ENCODE measurements at regions not wholly inside any gene's neighbourhood (a gene's known extent, or its start where the extent isn't known, plus 50 kb on each side); places are given as distances from the start of the nearest gene placed in this dataset.

DNA sequence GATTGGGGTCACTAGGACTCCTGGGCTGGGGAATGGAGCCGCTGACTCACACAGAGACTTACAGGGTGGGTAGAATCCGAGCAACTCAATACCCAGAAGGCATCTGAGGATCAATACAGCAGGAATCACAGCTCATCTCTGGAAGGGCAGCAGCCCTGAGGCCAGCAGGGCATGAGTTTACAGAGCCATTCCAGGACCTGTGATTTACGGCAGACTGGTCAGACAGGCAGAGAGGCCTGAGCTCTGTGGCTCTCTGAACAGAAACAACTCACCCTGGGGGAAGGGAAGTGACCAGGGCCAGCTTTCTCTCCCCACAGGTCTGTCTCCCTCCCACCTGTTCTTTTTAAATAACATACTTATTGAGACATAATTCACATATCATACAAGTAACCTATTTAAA lies 88.2 kb upstream of the CXCL12 start:
- Histone ChIP-seq H3K79me2 (ENCODE audit: insufficient read depth, low read length) (no peaks in the 10 kb centered on the region), H2AFZ (ENCODE audit: low read length) (peak overlapping the region; percentile 47), H3K4me2 (ENCODE audit: insufficient read depth, low read length) (no peak overlapping the region), H3K27me3 (ENCODE audit: insufficient read depth, low read length) (no peaks in the 10 kb centered on the region), H4K20me1 (ENCODE audit: insufficient read depth, low read length) (no peaks in the 10 kb centered on the region), H3K36me3 (ENCODE audit: insufficient read depth, low read length) (no peaks in the 10 kb centered on the region), H3K4me3 (ENCODE audit: insufficient read depth, low read length) (no peak overlapping the region), H3K4me1 (ENCODE audit: insufficient read depth, low read length) (peaks cover 47% of the 10 kb centered on the region), H3K27ac (ENCODE audit: low read depth, low read length) (no peak overlapping the region), H3K9me3 (ENCODE audit: low read depth, low read length) (no peaks in the 10 kb centered on the region)
- DNase-seq (ENCODE audit: insufficient read length, low spot score, missing footprints), result no peak
- TF ChIP-seq, protein P1, sequence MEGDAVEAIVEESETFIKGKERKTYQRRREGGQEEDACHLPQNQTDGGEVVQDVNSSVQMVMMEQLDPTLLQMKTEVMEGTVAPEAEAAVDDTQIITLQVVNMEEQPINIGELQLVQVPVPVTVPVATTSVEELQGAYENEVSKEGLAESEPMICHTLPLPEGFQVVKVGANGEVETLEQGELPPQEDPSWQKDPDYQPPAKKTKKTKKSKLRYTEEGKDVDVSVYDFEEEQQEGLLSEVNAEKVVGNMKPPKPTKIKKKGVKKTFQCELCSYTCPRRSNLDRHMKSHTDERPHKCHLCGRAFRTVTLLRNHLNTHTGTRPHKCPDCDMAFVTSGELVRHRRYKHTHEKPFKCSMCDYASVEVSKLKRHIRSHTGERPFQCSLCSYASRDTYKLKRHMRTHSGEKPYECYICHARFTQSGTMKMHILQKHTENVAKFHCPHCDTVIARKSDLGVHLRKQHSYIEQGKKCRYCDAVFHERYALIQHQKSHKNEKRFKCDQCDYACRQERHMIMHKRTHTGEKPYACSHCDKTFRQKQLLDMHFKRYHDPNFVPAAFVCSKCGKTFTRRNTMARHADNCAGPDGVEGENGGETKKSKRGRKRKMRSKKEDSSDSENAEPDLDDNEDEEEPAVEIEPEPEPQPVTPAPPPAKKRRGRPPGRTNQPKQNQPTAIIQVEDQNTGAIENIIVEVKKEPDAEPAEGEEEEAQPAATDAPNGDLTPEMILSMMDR (IDR thresholded peaks at IDR 0.05; ENCODE audit: extremely low read depth, low read depth, low read length), result no peak

DNA sequence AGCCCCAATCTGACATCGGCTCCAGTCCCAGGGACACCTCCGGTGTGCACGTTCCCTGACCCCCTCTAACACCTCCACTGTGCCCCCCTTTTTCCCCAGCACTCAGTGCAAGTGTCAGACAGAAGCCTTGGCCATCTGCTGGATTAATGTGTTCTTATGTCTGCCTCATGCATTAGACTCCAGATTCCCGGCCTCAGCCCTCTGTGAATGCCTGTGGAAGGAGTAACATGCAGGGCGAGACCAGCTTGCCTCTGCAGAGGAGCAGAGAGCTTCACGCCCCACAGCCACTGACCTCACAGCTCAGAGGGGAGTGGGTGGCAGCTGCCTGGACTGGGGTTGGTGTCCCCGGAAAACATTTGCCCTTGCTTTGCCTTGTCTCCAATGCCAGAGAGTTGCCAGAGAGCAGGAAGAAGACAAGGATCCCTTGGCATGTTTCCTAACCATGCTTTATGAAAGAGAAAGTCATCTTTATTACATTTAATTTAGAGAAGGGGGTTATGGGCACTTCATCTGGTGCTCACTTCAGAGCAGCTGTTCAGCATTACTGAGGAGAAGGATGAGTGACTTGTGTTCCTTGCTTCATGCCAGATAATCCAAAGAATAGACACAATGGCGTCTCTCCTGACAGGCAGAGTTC lies 91.6 kb upstream of the CXCL12 start:
- peak; percentile 78 for DNase-seq (ENCODE audit: insufficient read length, low spot score, missing footprints)
- no peaks in the 10 kb centered on the region for H3K79me2 ChIP-seq (ENCODE audit: insufficient read depth, low read length)
- no peak overlapping the region for H3K4me3 ChIP-seq (ENCODE audit: insufficient read depth, low read length)
- H2AFZ ChIP-seq (ENCODE audit: low read length), result peak overlapping the region; percentile 7
- TF ChIP-seq, protein P1 (IDR thresholded peaks at IDR 0.05; ENCODE audit: extremely low read depth, low read depth, low read length), result no peak
- H3K27ac ChIP-seq (ENCODE audit: low read depth, low read length), result peak overlapping the region; percentile 65
- H3K36me3 ChIP-seq (ENCODE audit: insufficient read depth, low read length), result no peaks in the 10 kb centered on the region
- H3K4me1 ChIP-seq (ENCODE audit: insufficient read depth, low read length), result peaks cover 38% of the 10 kb centered on the region
- H4K20me1 ChIP-seq (ENCODE audit: insufficient read depth, low read length), result no peaks in the 10 kb centered on the region
- H3K9me3 ChIP-seq (ENCODE audit: low read depth, low read length), result no peaks in the 10 kb centered on the region
- no peaks in the 10 kb centered on the region for H3K27me3 ChIP-seq (ENCODE audit: insufficient read depth, low read length)
- peak overlapping the region; percentile 8 for H3K4me2 ChIP-seq (ENCODE audit: insufficient read depth, low read length)

DNA sequence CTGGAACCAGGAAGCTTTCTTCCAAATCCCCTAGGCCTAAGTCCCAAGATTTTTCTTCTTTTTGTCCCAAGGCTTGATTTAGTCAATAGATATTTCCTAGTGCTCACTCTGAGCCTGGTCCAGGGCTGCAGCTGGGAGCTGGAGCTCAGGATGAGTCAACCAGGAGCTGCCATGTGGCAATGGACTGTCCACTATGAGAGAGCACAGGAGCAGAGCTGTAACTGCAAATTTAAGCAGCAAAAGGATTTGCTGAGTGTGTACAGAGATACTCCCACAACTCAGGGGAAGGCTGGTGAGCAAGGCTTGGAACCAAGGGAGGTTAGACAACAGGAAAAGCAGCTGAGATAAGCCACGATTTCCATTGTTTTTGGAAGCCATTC lies 92.1 kb upstream of the CXCL12 start:
- Histone ChIP-seq H2AFZ (ENCODE audit: low read length) (peak overlapping the region; percentile 7), H3K4me3 (ENCODE audit: insufficient read depth, low read length) (no peak overlapping the region), H3K27ac (ENCODE audit: low read depth, low read length) (peak overlapping the region; percentile 65), H3K27me3 (ENCODE audit: insufficient read depth, low read length) (no peaks in the 10 kb centered on the region), H3K4me1 (ENCODE audit: insufficient read depth, low read length) (peaks cover 37% of the 10 kb centered on the region), H4K20me1 (ENCODE audit: insufficient read depth, low read length) (no peaks in the 10 kb centered on the region), H3K36me3 (ENCODE audit: insufficient read depth, low read length) (no peaks in the 10 kb centered on the region), H3K79me2 (ENCODE audit: insufficient read depth, low read length) (no peaks in the 10 kb centered on the region), H3K9me3 (ENCODE audit: low read depth, low read length) (no peaks in the 10 kb centered on the region), H3K4me2 (ENCODE audit: insufficient read depth, low read length) (peak overlapping the region; percentile 8)
- TF ChIP-seq, protein P1 (IDR thresholded peaks at IDR 0.05; ENCODE audit: extremely low read depth, low read depth, low read length), result no peak
- peak; percentile 86 for DNase-seq (ENCODE audit: insufficient read length, low spot score, missing footprints)

DNA sequence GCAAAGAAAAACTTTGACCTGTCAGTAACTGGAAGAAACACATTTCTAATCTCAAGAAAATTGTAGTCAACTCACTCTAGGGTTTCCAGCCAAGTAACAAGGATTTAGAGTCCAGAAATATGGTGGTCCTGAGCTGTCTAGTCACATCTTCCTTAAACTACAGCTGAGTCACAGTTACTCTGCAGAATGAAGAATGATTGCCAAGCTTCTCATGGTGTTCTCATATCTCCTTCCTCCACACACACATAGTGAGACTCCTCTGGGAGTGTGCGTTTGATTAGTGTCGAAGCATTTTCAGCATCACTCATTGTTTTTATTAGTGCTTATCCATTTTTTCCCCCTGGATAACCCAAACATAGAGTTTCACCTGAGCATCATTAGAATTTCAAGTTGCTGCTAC lies 93.1 kb upstream of the CXCL12 start:
- Histone ChIP-seq H3K4me2 (ENCODE audit: insufficient read depth, low read length) (no peak overlapping the region), H3K27ac (ENCODE audit: low read depth, low read length) (peak overlapping the region; percentile 65), H3K9me3 (ENCODE audit: low read depth, low read length) (no peaks in the 10 kb centered on the region), H2AFZ (ENCODE audit: low read length) (no peak overlapping the region), H3K4me1 (ENCODE audit: insufficient read depth, low read length) (peaks cover 34% of the 10 kb centered on the region), H4K20me1 (ENCODE audit: insufficient read depth, low read length) (no peaks in the 10 kb centered on the region), H3K4me3 (ENCODE audit: insufficient read depth, low read length) (no peak overlapping the region), H3K36me3 (ENCODE audit: insufficient read depth, low read length) (no peaks in the 10 kb centered on the region), H3K27me3 (ENCODE audit: insufficient read depth, low read length) (no peaks in the 10 kb centered on the region), H3K79me2 (ENCODE audit: insufficient read depth, low read length) (no peaks in the 10 kb centered on the region)
- TF ChIP-seq, protein P1 (IDR thresholded peaks at IDR 0.05; ENCODE audit: extremely low read depth, low read depth, low read length), result no peak
- peak; percentile 70 for DNase-seq (ENCODE audit: insufficient read length, low spot score, missing footprints)
